ENCODE measurements at regions not wholly inside any gene's neighbourhood (a gene's known extent, or its start where the extent isn't known, plus 50 kb on each side); places are given as distances from the start of the nearest gene placed in this dataset.

GRCh38 chr3:165462636-165463334 is 266.6 kb upstream of the SLITRK3 start:
- Histone ChIP-seq H3K4me1 (no peaks in the 10 kb centered on the region), H3K27ac (no peak overlapping the region), H3K36me3 (no peaks in the 10 kb centered on the region), H3K4me3 (no peak overlapping the region), H3K9me3 (no peaks in the 10 kb centered on the region), H3K27me3 (no peaks in the 10 kb centered on the region)
- ATAC-seq = no peak
- TF ChIP-seq, protein P1, sequence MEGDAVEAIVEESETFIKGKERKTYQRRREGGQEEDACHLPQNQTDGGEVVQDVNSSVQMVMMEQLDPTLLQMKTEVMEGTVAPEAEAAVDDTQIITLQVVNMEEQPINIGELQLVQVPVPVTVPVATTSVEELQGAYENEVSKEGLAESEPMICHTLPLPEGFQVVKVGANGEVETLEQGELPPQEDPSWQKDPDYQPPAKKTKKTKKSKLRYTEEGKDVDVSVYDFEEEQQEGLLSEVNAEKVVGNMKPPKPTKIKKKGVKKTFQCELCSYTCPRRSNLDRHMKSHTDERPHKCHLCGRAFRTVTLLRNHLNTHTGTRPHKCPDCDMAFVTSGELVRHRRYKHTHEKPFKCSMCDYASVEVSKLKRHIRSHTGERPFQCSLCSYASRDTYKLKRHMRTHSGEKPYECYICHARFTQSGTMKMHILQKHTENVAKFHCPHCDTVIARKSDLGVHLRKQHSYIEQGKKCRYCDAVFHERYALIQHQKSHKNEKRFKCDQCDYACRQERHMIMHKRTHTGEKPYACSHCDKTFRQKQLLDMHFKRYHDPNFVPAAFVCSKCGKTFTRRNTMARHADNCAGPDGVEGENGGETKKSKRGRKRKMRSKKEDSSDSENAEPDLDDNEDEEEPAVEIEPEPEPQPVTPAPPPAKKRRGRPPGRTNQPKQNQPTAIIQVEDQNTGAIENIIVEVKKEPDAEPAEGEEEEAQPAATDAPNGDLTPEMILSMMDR (IDR thresholded peaks at IDR 0.05) = no peak
- TF ChIP-seq POLR2A (IDR thresholded peaks at IDR 0.05) = no peak
- 64% methylated on average over 6 of the region's 6 CpGs for WGBS (ENCODE audit: insufficient coverage, low coverage, low lambda C conversion rate, missing lambda C conversion rate)
- DNase-seq = no peak
- intact Hi-C loops (cut with DNase I) = no loop called here

DNA sequence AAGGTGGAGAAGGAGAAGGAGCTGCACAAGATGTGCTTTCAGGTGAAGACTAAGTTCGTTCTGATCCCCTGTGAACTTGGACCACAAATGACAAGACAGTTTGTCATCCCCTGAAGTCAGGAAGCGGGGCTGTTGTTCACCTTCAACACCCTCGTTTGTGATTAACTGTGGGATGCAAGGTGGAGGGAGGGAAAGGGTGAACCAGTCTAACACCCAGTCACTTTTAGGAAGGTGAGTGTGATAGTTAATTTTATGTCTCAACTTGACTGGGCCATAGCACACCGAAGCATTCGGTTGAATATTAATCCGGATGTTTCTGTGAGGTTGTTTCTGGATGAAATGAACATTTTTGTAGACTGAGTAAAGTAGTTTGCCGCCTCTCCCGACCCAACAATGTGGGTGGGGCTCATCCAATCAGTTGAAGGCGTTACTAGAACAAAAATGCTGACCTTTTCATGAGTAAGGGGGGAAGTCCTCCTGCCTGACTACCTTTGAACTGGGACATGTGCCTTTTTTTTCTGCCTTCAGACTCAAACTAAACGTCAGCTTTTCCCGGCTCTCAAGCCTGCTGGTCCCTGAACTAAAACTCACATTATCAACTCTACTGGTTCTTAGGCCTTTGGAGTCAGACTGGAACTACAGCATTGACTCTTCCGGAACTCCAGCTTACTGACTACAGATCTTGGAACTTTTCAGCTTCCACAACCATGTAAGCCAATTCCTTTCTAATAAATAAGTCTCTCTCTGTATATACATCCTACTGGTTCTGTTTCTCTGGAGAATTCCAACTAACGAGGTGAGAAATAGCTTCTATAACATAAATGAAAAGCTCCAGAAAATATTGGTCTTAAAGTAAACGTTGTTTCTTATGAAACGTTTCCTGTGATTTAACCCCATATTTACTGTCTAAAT is 264.0 kb upstream of the SLITRK3 start:
- H3K27ac ChIP-seq = no peak overlapping the region
- ATAC-seq (no peak), DNase-seq (no peak)
- intact Hi-C loops (cut with DNase I) = no loop called here
- H3K4me3 ChIP-seq = no peak overlapping the region
- TF ChIP-seq, protein P1 (IDR thresholded peaks at IDR 0.05) = no peak
- TF ChIP-seq POLR2A (IDR thresholded peaks at IDR 0.05) = no peak
- no peaks in the 10 kb centered on the region for H3K27me3 ChIP-seq
- H3K9me3 ChIP-seq = no peaks in the 10 kb centered on the region
- WGBS (ENCODE audit: insufficient coverage, low coverage, low lambda C conversion rate, missing lambda C conversion rate) = 61% methylated on average over 11 of the region's 15 CpGs
- no peaks in the 10 kb centered on the region for H3K36me3 ChIP-seq
- H3K4me1 ChIP-seq = no peaks in the 10 kb centered on the region

DNA sequence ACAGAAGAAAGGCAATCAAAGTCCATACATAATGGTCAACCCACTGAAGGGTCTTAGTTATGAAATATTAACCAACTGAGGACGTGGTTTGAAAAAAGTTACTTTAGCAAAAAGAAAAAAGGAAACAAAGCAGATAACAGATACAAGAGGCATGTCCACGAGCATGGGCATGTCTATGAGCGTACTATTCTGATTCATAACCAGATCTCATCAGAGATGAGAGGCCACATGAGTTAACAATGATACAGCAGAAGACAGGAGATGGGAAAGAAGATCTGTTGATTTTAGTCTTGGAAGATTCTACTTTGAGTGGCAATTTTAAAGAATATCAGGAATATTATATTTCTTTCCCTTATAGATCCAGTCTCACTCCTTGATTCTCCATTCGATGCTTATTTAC is 262.9 kb upstream of the SLITRK3 start:
- WGBS (ENCODE audit: insufficient coverage, low coverage, low lambda C conversion rate, missing lambda C conversion rate) = 59% methylated on average over 4 of the region's 4 CpGs
- Histone ChIP-seq H3K27me3 (no peaks in the 10 kb centered on the region), H3K36me3 (no peaks in the 10 kb centered on the region), H3K4me1 (no peaks in the 10 kb centered on the region), H3K27ac (no peak overlapping the region), H3K9me3 (no peaks in the 10 kb centered on the region), H3K4me3 (no peak overlapping the region)
- intact Hi-C loops (cut with DNase I) = no loop called here
- TF ChIP-seq, protein P1 (IDR thresholded peaks at IDR 0.05) = no peak
- TF ChIP-seq POLR2A (IDR thresholded peaks at IDR 0.05) = no peak
- DNase-seq (no peak), ATAC-seq (no peak)

DNA sequence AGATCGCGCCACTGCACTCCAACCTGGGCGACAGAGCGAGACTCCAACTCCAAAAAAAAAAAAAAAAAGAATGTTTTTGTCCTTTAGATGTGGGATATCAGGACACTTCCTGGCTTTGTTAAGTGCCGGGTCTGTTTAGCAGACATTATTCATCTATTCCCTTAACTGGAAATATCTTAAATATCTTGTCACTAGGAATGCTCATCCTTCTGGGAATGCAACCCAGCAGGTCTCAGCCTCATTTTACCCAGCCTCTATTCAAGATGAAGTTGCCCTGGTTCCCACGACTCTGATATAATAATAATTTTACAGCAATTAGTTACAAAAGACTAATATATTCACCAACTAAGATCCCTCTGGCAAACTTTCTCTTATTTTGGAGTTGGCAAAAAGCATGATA is 260.9 kb upstream of the SLITRK3 start:
- Histone ChIP-seq H3K27ac (no peak overlapping the region), H3K9me3 (no peaks in the 10 kb centered on the region), H3K4me3 (no peak overlapping the region), H3K4me1 (no peaks in the 10 kb centered on the region), H3K27me3 (no peaks in the 10 kb centered on the region), H3K36me3 (no peaks in the 10 kb centered on the region)
- ATAC-seq (no peak), DNase-seq (no peak)
- WGBS (ENCODE audit: insufficient coverage, low coverage, low lambda C conversion rate, missing lambda C conversion rate) = 74% methylated on average over 6 of the region's 6 CpGs
- TF ChIP-seq, protein P1 (IDR thresholded peaks at IDR 0.05) = no peak
- TF ChIP-seq POLR2A (IDR thresholded peaks at IDR 0.05) = no peak
- intact Hi-C loops (cut with DNase I) = no loop called here

Data from right lobe of liver (tissue), 6 donors.